Uterus (tissue), 2 donors: ENCODE measurements at regions not wholly inside any gene's neighbourhood (a gene's known extent, or its start where the extent isn't known, plus 50 kb on each side); places are given as distances from the start of the nearest gene placed in this dataset.

ENCODE experiments used
- POLR2A ChIP-seq, 2 donors: fragments of 450-650 bp; IDR thresholded peaks; one replicate each; pipeline ENCODE4 v1.6.1; 2016; ENCODE audit warnings: antibody characterized with exemption in 2 of 2, mild to moderate bottlenecking in 1 of 2, moderate library complexity in 1 of 2
- TF ChIP-seq, protein P1 (sequence below), 4 experiments: fragments of 200-600 bp in 2 of 4; fragments of 450-650 bp in 2 of 4; sonication (generic) in 2 of 4; IDR thresholded peaks; one replicate each; pipeline ENCODE4 v1.5.1; 2016 to 2019; ENCODE audit warnings: antibody characterized with exemption in 4 of 4, mild to moderate bottlenecking in 2 of 4, moderate library complexity in 1 of 4

DNA sequence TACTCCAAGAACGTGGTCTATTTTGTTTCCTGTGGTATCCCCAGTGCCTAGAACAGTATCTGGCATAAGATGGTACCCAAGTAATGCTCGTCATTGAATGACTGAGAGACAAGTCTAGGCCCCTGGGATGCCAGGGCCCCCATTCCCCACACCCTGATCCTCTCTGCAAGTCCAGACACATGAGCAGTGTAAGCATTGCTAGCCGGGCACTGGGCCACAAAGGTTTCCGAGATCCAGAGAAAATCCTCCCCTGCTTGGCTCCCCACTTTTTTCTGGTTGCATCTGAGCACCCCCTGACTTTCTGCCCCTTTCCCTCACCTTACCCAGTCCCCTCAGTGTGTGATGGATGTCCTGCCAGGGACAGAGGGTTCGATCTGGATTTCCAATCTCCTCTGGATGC, 160.1 kb upstream of the NECTIN1 start:
- TF ChIP-seq, protein P1, sequence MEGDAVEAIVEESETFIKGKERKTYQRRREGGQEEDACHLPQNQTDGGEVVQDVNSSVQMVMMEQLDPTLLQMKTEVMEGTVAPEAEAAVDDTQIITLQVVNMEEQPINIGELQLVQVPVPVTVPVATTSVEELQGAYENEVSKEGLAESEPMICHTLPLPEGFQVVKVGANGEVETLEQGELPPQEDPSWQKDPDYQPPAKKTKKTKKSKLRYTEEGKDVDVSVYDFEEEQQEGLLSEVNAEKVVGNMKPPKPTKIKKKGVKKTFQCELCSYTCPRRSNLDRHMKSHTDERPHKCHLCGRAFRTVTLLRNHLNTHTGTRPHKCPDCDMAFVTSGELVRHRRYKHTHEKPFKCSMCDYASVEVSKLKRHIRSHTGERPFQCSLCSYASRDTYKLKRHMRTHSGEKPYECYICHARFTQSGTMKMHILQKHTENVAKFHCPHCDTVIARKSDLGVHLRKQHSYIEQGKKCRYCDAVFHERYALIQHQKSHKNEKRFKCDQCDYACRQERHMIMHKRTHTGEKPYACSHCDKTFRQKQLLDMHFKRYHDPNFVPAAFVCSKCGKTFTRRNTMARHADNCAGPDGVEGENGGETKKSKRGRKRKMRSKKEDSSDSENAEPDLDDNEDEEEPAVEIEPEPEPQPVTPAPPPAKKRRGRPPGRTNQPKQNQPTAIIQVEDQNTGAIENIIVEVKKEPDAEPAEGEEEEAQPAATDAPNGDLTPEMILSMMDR (IDR thresholded peaks at IDR 0.05): no peak
- no peak for TF ChIP-seq POLR2A (IDR thresholded peaks at IDR 0.05)
